ENCODE measurements at regions not wholly inside any gene's neighbourhood (a gene's known extent, or its start where the extent isn't known, plus 50 kb on each side); places are given as distances from the start of the nearest gene placed in this dataset.
"Not testable (repeated sequence)": the region's sequence is repeated elsewhere in the genome, so short reads cannot be mapped to it uniquely, and the experiment has no call there.

GRCh38 chrY:11769937-11770336 is 931.1 kb upstream of the USP9Y start:
- no peak for DNase-seq (ENCODE audit: low spot score)
- FAIRE-seq = no peak

- DNase-seq (ENCODE audit: low spot score); FAIRE-seq: not testable (repeated sequence)
Measured at GRCh38 chrY:11779743-11780142, 921.3 kb upstream of the USP9Y start.

- not testable (repeated sequence) for FAIRE-seq; DNase-seq (ENCODE audit: low spot score)
Measured at GRCh38 chrY:11789057-11789456, 912.0 kb upstream of the USP9Y start.

- DNase-seq (ENCODE audit: low spot score); FAIRE-seq: not testable (repeated sequence)
Measured at GRCh38 chrY:11823752-11824151, 877.3 kb upstream of the USP9Y start.

GRCh38 chrY:11834197-11834596 is 866.8 kb upstream of the USP9Y start:
- not testable (repeated sequence) for FAIRE-seq
- DNase-seq (ENCODE audit: low spot score) = peak; percentile 3
